Activated T-helper 9 cell treated with anti-CD3 and anti-CD28 coated beads, Interleukin-2, amount 50 U/mL, for 16 hours (primary cell): ENCODE measurements at regions not wholly inside any gene's neighbourhood (a gene's known extent, or its start where the extent isn't known, plus 50 kb on each side); places are given as distances from the start of the nearest gene placed in this dataset.
"Not testable (repeated sequence)": the region's sequence is repeated elsewhere in the genome, so short reads cannot be mapped to it uniquely, and the experiment has no call there.

Source experiments
- DNase-seq: peaks from one replicate; pipeline ENCODE4 v3.0.0-alpha.2; 2020; ENCODE audit warnings: low read depth

GRCh38 chr16:65763640-65764305, 602.7 kb upstream of the CDH5 start:
- DNase-seq: no peak

GRCh38 chr16:65760874-65761273, 605.6 kb upstream of the CDH5 start:
- no peak for DNase-seq

- DNase-seq: no peak
These were observed 607.9 kb upstream of the CDH5 start for GRCh38 chr16:65758620-65759019.

- no peak for DNase-seq
These were observed 609.4 kb upstream of the CDH5 start for GRCh38 chr16:65757064-65757463.

- DNase-seq: no peak
These were observed 610.3 kb upstream of the CDH5 start for GRCh38 chr16:65756163-65756562.

GRCh38 chr16:65754820-65755691, 611.4 kb upstream of the CDH5 start:
- no peak for DNase-seq

- DNase-seq: no peak
These were observed 614.0 kb upstream of the CDH5 start for GRCh38 chr16:65752522-65752844.

GRCh38 chr16:65751622-65752521, 614.6 kb upstream of the CDH5 start:
- no peak for DNase-seq

- no peak for DNase-seq
These were observed 617.0 kb upstream of the CDH5 start for GRCh38 chr16:65749506-65749905.

- DNase-seq: no peak
These were observed 619.5 kb upstream of the CDH5 start for GRCh38 chr16:65746941-65747340.

- no peak for DNase-seq
These were observed 621.2 kb upstream of the CDH5 start for GRCh38 chr16:65745201-65745708.

- DNase-seq: no peak
These were observed 622.1 kb upstream of the CDH5 start for GRCh38 chr16:65744401-65744800.

- DNase-seq: no peak
These were observed 621.7 kb upstream of the CDH11 start for GRCh38 chr16:65743558-65743957.

- no peak for DNase-seq
These were observed 618.8 kb upstream of the CDH11 start for GRCh38 chr16:65740711-65741110.

- no peak for DNase-seq
These were observed 617.7 kb upstream of the CDH11 start for GRCh38 chr16:65739518-65739917.

- DNase-seq: no peak
These were observed 616.0 kb upstream of the CDH11 start for GRCh38 chr16:65737831-65738230.

GRCh38 chr16:65735615-65736014, 613.8 kb upstream of the CDH11 start:
- not testable (repeated sequence) for DNase-seq

GRCh38 chr16:65733721-65734120, 611.9 kb upstream of the CDH11 start:
- DNase-seq: no peak

- no peak for DNase-seq
These were observed 610.0 kb upstream of the CDH11 start for GRCh38 chr16:65731833-65732232.

GRCh38 chr16:65728652-65729051, 606.8 kb upstream of the CDH11 start:
- DNase-seq: no peak

GRCh38 chr16:65728167-65728566, 606.3 kb upstream of the CDH11 start:
- no peak for DNase-seq

- no peak for DNase-seq
These were observed 605.8 kb upstream of the CDH11 start for GRCh38 chr16:65727534-65728137.
